ENCODE measurements at regions not wholly inside any gene's neighbourhood (a gene's known extent, or its start where the extent isn't known, plus 50 kb on each side); places are given as distances from the start of the nearest gene placed in this dataset.

DNA sequence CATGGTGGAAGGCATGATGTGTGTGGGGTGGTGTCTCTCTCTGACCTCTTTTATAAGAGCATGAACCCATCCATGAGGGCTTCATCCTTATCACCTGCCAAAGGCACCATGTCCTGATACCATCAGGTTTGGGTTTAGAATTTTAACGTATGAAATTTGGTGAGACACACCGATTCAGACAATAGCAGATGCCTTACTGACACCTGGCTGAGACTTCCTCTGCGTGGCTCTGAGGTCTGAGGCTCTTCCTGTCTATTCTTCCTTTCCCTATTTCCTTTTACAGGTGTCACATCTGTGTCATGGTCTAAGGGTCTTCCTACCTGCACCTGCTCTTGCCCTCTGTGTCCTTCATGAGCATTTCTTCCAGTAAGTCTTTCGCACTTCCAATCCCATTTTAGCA lies 320.7 kb upstream of the CLNK start:
- TF ChIP-seq, protein P1, sequence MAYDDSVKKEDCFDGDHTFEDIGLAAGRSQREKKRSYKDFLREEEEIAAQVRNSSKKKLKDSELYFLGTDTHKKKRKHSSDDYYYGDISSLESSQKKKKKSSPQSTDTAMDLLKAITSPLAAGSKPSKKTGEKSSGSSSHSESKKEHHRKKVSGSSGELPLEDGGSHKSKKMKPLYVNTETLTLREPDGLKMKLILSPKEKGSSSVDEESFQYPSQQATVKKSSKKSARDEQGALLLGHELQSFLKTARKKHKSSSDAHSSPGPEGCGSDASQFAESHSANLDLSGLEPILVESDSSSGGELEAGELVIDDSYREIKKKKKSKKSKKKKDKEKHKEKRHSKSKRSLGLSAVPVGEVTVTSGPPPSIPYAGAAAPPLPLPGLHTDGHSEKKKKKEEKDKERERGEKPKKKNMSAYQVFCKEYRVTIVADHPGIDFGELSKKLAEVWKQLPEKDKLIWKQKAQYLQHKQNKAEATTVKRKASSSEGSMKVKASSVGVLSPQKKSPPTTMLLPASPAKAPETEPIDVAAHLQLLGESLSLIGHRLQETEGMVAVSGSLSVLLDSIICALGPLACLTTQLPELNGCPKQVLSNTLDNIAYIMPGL (CRISPR knock-in tag; IDR thresholded peaks at IDR 0.05): no peak
- TF ChIP-seq, protein P2, sequence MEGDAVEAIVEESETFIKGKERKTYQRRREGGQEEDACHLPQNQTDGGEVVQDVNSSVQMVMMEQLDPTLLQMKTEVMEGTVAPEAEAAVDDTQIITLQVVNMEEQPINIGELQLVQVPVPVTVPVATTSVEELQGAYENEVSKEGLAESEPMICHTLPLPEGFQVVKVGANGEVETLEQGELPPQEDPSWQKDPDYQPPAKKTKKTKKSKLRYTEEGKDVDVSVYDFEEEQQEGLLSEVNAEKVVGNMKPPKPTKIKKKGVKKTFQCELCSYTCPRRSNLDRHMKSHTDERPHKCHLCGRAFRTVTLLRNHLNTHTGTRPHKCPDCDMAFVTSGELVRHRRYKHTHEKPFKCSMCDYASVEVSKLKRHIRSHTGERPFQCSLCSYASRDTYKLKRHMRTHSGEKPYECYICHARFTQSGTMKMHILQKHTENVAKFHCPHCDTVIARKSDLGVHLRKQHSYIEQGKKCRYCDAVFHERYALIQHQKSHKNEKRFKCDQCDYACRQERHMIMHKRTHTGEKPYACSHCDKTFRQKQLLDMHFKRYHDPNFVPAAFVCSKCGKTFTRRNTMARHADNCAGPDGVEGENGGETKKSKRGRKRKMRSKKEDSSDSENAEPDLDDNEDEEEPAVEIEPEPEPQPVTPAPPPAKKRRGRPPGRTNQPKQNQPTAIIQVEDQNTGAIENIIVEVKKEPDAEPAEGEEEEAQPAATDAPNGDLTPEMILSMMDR (IDR thresholded peaks at IDR 0.05): no peak
- TF ChIP-seq, protein P3, sequence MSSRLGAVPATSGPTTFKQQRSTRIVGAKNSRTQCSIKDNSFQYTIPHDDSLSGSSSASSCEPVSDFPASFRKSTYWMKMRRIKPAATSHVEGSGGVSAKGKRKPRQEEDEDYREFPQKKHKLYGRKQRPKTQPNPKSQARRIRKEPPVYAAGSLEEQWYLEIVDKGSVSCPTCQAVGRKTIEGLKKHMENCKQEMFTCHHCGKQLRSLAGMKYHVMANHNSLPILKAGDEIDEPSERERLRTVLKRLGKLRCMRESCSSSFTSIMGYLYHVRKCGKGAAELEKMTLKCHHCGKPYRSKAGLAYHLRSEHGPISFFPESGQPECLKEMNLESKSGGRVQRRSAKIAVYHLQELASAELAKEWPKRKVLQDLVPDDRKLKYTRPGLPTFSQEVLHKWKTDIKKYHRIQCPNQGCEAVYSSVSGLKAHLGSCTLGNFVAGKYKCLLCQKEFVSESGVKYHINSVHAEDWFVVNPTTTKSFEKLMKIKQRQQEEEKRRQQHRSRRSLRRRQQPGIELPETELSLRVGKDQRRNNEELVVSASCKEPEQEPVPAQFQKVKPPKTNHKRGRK (CRISPR knock-in tag; IDR thresholded peaks at IDR 0.05; ENCODE audit: borderline replicate concordance): no peak
